Progenitor cell of endocrine pancreas (in vitro differentiated cells): ENCODE measurements at regions not wholly inside any gene's neighbourhood (a gene's known extent, or its start where the extent isn't known, plus 50 kb on each side); places are given as distances from the start of the nearest gene placed in this dataset.

Experiments
- DNase-seq: peaks from one replicate; pipeline ENCODE4 v3.0.0; 2021; ENCODE audit warnings: low spot score; ENCODE audit not compliant: unreplicated experiment
- H3K27ac Mint-ChIP-seq: 2 replicates; pipeline ENCODE4 v1.8.0; 2021; ENCODE audit warnings: mild to moderate bottlenecking, moderate library complexity, mixed read lengths
- H3K27me3 Mint-ChIP-seq: 2 replicates; pipeline ENCODE4 v1.8.0; 2021; ENCODE audit warnings: mixed read lengths
- H3K36me3 Mint-ChIP-seq: 2 replicates; pipeline ENCODE4 v1.8.0; 2022; ENCODE audit warnings: mixed read lengths; ENCODE audit not compliant: insufficient read depth
- H3K4me1 Mint-ChIP-seq: 2 replicates; pipeline ENCODE4 v1.8.0; 2021; ENCODE audit warnings: low read depth, mixed read lengths
- H3K4me3 Mint-ChIP-seq: 2 replicates; pipeline ENCODE4 v1.8.0; 2021; ENCODE audit warnings: low read depth, mild to moderate bottlenecking, moderate library complexity, mixed read lengths
- H3K9me3 Mint-ChIP-seq: 2 replicates; pipeline ENCODE4 v1.8.0; 2021; ENCODE audit warnings: low read depth, mixed read lengths
- TF ChIP-seq, protein P1 (sequence below): fragments of 200-600 bp; sonication (generic); IDR thresholded peaks from one replicate; pipeline ENCODE4 v1.5.0; 2021; ENCODE audit warnings: antibody characterized with exemption, mild to moderate bottlenecking; ENCODE audit not compliant: unreplicated experiment

DNA sequence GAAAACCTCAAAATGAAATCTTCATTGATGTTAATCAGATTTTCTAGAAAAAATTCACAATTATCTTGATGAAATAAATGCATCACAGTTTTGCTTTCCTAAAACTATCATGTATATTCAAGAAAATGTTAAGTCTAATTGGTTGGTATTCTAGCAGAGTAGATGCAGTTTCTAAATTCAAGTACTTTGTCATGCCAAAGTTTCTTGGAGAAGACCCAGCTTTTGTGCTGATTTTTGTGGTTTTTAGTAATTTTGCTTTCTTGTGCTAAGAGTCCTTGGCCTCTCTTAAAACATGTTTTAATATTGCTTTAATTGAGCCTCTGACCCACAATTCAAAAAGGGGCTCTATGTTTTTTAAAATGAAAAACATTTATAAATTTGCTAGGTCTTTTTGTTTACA is 924.8 kb upstream of the PTPRD start:
- no peak overlapping the region for H3K27ac Mint-ChIP-seq
- no peaks in the 10 kb centered on the region for H3K9me3 Mint-ChIP-seq
- H3K4me3 Mint-ChIP-seq, result no peak overlapping the region
- no peak for DNase-seq
- H3K36me3 Mint-ChIP-seq, result no peaks in the 10 kb centered on the region
- no peaks in the 10 kb centered on the region for H3K4me1 Mint-ChIP-seq
- no peaks in the 10 kb centered on the region for H3K27me3 Mint-ChIP-seq
- TF ChIP-seq, protein P1, sequence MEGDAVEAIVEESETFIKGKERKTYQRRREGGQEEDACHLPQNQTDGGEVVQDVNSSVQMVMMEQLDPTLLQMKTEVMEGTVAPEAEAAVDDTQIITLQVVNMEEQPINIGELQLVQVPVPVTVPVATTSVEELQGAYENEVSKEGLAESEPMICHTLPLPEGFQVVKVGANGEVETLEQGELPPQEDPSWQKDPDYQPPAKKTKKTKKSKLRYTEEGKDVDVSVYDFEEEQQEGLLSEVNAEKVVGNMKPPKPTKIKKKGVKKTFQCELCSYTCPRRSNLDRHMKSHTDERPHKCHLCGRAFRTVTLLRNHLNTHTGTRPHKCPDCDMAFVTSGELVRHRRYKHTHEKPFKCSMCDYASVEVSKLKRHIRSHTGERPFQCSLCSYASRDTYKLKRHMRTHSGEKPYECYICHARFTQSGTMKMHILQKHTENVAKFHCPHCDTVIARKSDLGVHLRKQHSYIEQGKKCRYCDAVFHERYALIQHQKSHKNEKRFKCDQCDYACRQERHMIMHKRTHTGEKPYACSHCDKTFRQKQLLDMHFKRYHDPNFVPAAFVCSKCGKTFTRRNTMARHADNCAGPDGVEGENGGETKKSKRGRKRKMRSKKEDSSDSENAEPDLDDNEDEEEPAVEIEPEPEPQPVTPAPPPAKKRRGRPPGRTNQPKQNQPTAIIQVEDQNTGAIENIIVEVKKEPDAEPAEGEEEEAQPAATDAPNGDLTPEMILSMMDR, result no peak

DNA sequence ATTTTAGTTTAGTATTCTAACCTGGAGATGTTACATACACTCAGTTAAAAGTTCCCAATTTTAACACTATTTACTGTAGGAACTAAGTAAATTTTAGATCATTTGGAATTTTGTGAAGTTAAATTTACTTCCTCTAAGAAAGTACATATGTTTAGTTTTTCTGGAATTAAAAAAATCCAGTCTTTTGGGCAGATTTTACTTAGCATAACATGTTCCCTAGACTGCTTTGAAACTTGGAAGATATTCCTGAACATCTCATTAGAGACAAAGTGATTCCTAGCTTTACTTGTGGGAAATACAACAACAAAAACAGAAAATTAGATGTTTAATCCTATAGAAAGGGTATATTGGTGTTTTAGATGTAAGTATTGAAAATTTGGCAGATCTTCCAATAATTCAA is 930.0 kb upstream of the PTPRD start:
- H3K4me3 Mint-ChIP-seq, result no peak overlapping the region
- no peaks in the 10 kb centered on the region for H3K4me1 Mint-ChIP-seq
- H3K27ac Mint-ChIP-seq, result no peak overlapping the region
- H3K9me3 Mint-ChIP-seq, result peaks cover 2% of the 10 kb centered on the region
- H3K36me3 Mint-ChIP-seq, result no peaks in the 10 kb centered on the region
- no peak for DNase-seq
- TF ChIP-seq, protein P1, result no peak
- H3K27me3 Mint-ChIP-seq, result no peaks in the 10 kb centered on the region

DNA sequence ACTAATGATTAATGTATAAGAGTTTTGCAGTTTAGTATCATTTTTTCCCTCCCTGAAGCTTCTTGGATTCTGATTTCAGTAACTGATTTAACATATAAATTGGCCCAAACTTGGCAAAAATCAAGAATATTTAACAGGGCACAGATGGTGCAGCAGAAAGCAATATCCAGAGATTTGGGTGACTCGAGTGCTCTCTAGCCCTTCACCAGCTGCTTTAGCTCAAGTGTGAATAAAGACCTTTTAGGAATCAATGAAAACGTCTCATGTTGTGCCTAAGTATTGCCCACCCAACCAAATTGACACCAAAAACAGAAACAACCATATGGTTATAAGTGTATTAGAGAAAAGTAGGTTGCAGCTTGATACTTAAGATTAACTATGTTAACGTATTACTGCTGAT is 933.4 kb upstream of the PTPRD start:
- Mint-ChIP-seq H3K4me3 (no peak overlapping the region), H3K27ac (no peak overlapping the region), H3K36me3 (no peaks in the 10 kb centered on the region), H3K9me3 (peaks cover 2% of the 10 kb centered on the region), H3K4me1 (no peaks in the 10 kb centered on the region), H3K27me3 (no peaks in the 10 kb centered on the region)
- TF ChIP-seq, protein P1, result no peak
- no peak for DNase-seq

DNA sequence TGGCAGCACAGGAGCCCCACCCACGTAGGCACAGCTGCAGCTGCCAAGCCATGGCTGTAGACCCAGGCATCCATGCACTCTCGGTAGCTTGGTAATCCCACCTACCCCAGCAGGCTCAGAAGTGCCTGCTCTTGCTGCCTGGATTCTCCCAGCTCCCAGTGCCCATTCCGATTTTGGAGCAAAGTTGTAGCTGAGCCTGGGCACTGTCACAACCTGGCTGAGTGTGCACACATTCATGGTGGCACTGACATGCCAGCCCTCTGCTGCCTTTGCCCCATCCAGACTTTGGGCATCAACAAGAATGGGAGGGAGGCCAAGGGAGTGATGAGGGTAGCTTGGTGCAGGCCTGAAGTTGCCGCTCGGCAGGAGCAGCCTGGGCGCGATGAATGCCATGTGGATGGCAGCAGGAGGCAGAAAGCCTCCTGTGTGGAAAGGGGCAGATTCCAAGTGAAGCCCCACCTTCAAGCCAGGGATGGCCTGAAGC is 936.6 kb upstream of the PTPRD start:
- no peak for DNase-seq
- H3K27ac Mint-ChIP-seq, result no peak overlapping the region
- H3K9me3 Mint-ChIP-seq, result no peaks in the 10 kb centered on the region
- no peaks in the 10 kb centered on the region for H3K36me3 Mint-ChIP-seq
- TF ChIP-seq, protein P1, result no peak
- H3K4me3 Mint-ChIP-seq, result no peak overlapping the region
- H3K4me1 Mint-ChIP-seq, result no peaks in the 10 kb centered on the region
- H3K27me3 Mint-ChIP-seq, result no peaks in the 10 kb centered on the region

DNA sequence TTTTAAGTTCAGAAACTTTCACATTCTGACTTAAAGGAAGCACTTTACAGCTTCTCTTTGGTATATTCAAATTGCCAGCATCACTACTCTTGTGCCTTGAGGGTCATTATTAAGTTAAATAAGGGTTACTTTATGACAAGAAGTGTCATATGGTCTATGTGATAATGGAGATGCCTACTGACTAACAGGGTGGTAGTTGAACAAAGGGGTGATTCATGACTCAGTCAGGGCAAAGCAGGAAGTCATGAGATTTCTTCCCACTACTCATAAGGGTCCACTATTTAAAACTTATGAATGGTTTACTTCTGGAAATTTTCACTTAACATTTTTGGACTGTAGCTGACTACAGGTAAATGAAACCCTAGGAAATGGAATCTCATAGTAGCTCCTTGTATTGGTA is 938.3 kb upstream of the PTPRD start:
- H3K4me1 Mint-ChIP-seq, result no peaks in the 10 kb centered on the region
- TF ChIP-seq, protein P1, result no peak
- no peaks in the 10 kb centered on the region for H3K27me3 Mint-ChIP-seq
- no peak overlapping the region for H3K4me3 Mint-ChIP-seq
- no peak overlapping the region for H3K27ac Mint-ChIP-seq
- no peaks in the 10 kb centered on the region for H3K36me3 Mint-ChIP-seq
- no peak for DNase-seq
- no peaks in the 10 kb centered on the region for H3K9me3 Mint-ChIP-seq
